ENCODE measurements at regions not wholly inside any gene's neighbourhood (a gene's known extent, or its start where the extent isn't known, plus 50 kb on each side); places are given as distances from the start of the nearest gene placed in this dataset.

DNA sequence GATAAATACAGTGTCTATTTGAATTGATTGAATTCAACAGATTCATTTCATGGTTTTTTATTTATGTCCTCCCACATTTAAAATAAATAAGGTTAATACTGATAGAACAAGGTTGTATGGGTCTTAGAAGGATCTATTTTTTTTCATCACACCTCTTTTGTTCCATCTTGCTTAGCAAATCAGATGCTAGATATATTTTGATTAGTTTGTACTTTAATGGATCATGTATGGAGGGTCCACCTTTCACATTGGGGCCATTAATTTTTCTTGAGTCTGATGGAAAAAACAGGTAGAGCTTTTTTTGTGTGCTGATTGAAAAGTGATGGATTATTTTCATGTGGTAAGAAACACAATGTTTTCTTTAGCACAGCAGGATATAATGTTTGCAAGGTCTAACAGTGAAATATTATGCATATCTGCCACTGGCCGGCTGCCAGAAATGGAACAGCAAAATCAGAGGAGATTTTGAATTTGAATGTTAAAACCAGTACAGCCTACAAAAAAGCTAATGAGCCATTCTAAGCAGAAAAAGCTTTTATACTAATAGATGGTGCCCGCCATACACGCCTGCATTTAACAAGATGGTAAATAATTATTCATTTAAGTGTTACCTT, 188.1 kb upstream of the ETAA1 start:
- H3K4me2 ChIP-seq (ENCODE audit: low read length, poor library complexity, severe bottlenecking), result no peak overlapping the region
- H3K36me3 ChIP-seq (ENCODE audit: control insufficient read depth in 1 of 2, insufficient read depth in 2 of 2, low read depth in 1 of 2, low read length in 2 of 2), result no peaks in the 10 kb centered on the region
- H2AK5ac ChIP-seq (ENCODE audit: low read length, severe bottlenecking), result no peak overlapping the region
- H3K14ac ChIP-seq (ENCODE audit: low read length in 2 of 2), result no peak overlapping the region
- no peak overlapping the region for H2BK15ac ChIP-seq (ENCODE audit: low read depth, poor library complexity, severe bottlenecking)
- no peak overlapping the region for H2AFZ ChIP-seq (ENCODE audit: low read depth, low read length)
- H3K27me3 ChIP-seq (ENCODE audit: control insufficient read depth in 1 of 2, insufficient read depth in 1 of 2, low read length in 2 of 2), result no peaks in the 10 kb centered on the region
- H4K8ac ChIP-seq (ENCODE audit: low read length), result no peak overlapping the region
- DNase-seq, result no peak
- no peak overlapping the region for H3K27ac ChIP-seq (ENCODE audit: low read length, poor library complexity, severe bottlenecking)
- no peak overlapping the region for H3K9ac ChIP-seq (ENCODE audit: low read length)
- peaks cover 2% of the 10 kb centered on the region for H3K4me1 ChIP-seq (ENCODE audit: control insufficient read depth, insufficient read depth, low read depth, low read length)
- H2BK12ac ChIP-seq (ENCODE audit: low read length in 2 of 2), result no peak overlapping the region
- H3K4ac ChIP-seq (ENCODE audit: low read depth in 1 of 2, low read length in 2 of 2), result no peak overlapping the region
- H3K79me1 ChIP-seq (replicated peaks; ENCODE audit: low read length, poor library complexity, severe bottlenecking), result no peaks in the 10 kb centered on the region
- no peak overlapping the region for H2BK5ac ChIP-seq (ENCODE audit: low read depth, low read length, poor library complexity, severe bottlenecking)
- no peak overlapping the region for H3K18ac ChIP-seq (ENCODE audit: low read depth in 1 of 2, low read length in 2 of 2)
- H2BK120ac ChIP-seq (ENCODE audit: low read depth, low read length), result no peak overlapping the region
- WGBS, result no CpG with 5 or more reads among the region's 3 CpGs
- H3K4me3 ChIP-seq (ENCODE audit: insufficient read depth in 1 of 2, low read depth in 1 of 2, low read length in 2 of 2), result no peak overlapping the region
- no peak overlapping the region for H3K23ac ChIP-seq (ENCODE audit: low read length in 2 of 2)
- no peak overlapping the region for H4K91ac ChIP-seq (ENCODE audit: low read length)
- no peaks in the 10 kb centered on the region for H3K9me3 ChIP-seq (ENCODE audit: control insufficient read depth, low read length)

DNA sequence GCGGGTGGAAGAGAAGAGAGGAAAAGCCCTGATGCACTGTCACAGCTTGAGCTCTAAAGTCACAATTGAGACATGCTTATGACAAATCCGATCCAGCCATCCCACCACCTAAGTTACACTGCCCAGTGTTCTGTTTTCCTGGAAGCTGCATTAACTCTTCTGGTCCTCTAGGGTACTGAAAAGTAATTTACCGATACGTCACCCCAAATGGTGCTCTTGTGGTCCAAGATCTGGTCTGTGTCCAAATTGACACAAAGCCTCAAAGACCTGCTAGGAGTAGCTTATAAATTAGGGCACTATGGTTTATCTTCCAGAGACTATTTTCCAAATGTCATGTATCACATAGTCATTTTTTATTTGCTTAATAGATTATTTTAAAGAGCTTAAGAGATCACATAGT, 186.7 kb upstream of the ETAA1 start:
- Histone ChIP-seq H3K4me3 (ENCODE audit: insufficient read depth in 1 of 2, low read depth in 1 of 2, low read length in 2 of 2) (no peak overlapping the region), H3K14ac (ENCODE audit: low read length in 2 of 2) (no peak overlapping the region), H3K9ac (ENCODE audit: low read length) (no peak overlapping the region), H2AFZ (ENCODE audit: low read depth, low read length) (no peak overlapping the region), H4K8ac (ENCODE audit: low read length) (no peak overlapping the region), H3K4ac (ENCODE audit: low read depth in 1 of 2, low read length in 2 of 2) (no peak overlapping the region), H3K36me3 (ENCODE audit: control insufficient read depth in 1 of 2, insufficient read depth in 2 of 2, low read depth in 1 of 2, low read length in 2 of 2) (no peaks in the 10 kb centered on the region), H4K91ac (ENCODE audit: low read length) (no peak overlapping the region), H2BK120ac (ENCODE audit: low read depth, low read length) (no peak overlapping the region), H3K79me1 (replicated peaks; ENCODE audit: low read length, poor library complexity, severe bottlenecking) (no peaks in the 10 kb centered on the region), H3K27me3 (ENCODE audit: control insufficient read depth in 1 of 2, insufficient read depth in 1 of 2, low read length in 2 of 2) (no peaks in the 10 kb centered on the region), H3K23ac (ENCODE audit: low read length in 2 of 2) (no peak overlapping the region), H2AK5ac (ENCODE audit: low read length, severe bottlenecking) (no peak overlapping the region), H3K4me2 (ENCODE audit: low read length, poor library complexity, severe bottlenecking) (no peak overlapping the region), H2BK15ac (ENCODE audit: low read depth, poor library complexity, severe bottlenecking) (no peak overlapping the region), H3K18ac (ENCODE audit: low read depth in 1 of 2, low read length in 2 of 2) (no peak overlapping the region), H2BK5ac (ENCODE audit: low read depth, low read length, poor library complexity, severe bottlenecking) (no peak overlapping the region), H3K9me3 (ENCODE audit: control insufficient read depth, low read length) (no peaks in the 10 kb centered on the region), H2BK12ac (ENCODE audit: low read length in 2 of 2) (no peak overlapping the region), H3K4me1 (ENCODE audit: control insufficient read depth, insufficient read depth, low read depth, low read length) (peaks cover 5% of the 10 kb centered on the region), H3K27ac (ENCODE audit: low read length, poor library complexity, severe bottlenecking) (no peak overlapping the region)
- WGBS, result 69% methylated on average over 4 of the region's 4 CpGs
- no peak for DNase-seq

DNA sequence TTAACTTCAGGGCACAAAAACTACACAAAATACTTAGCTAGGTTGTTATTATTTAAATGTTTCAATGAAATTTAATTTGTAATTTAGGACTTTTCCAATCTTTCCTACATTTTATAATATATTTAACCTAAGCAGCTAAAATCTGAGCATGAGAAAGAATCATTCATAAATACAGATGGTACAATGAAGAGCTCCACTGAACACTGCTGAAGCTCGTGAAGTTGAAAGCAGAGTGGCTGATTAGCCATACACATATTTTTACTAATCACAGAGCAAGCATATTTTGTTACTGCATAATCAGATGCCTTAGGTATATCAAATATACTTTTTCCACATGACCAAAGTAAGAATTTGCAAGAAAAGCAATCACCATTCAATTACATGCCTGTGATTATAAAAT, 184.9 kb upstream of the ETAA1 start:
- no peak overlapping the region for H2BK12ac ChIP-seq (ENCODE audit: low read length in 2 of 2)
- no peaks in the 10 kb centered on the region for H3K27me3 ChIP-seq (ENCODE audit: control insufficient read depth in 1 of 2, insufficient read depth in 1 of 2, low read length in 2 of 2)
- no peaks in the 10 kb centered on the region for H3K79me1 ChIP-seq (replicated peaks; ENCODE audit: low read length, poor library complexity, severe bottlenecking)
- no peak overlapping the region for H3K18ac ChIP-seq (ENCODE audit: low read depth in 1 of 2, low read length in 2 of 2)
- H4K8ac ChIP-seq (ENCODE audit: low read length), result no peak overlapping the region
- no peak overlapping the region for H3K4me2 ChIP-seq (ENCODE audit: low read length, poor library complexity, severe bottlenecking)
- no peak overlapping the region for H2BK120ac ChIP-seq (ENCODE audit: low read depth, low read length)
- no peak overlapping the region for H2AFZ ChIP-seq (ENCODE audit: low read depth, low read length)
- H3K14ac ChIP-seq (ENCODE audit: low read length in 2 of 2), result no peak overlapping the region
- H3K9me3 ChIP-seq (ENCODE audit: control insufficient read depth, low read length), result no peaks in the 10 kb centered on the region
- H3K36me3 ChIP-seq (ENCODE audit: control insufficient read depth in 1 of 2, insufficient read depth in 2 of 2, low read depth in 1 of 2, low read length in 2 of 2), result no peaks in the 10 kb centered on the region
- no peak overlapping the region for H2BK5ac ChIP-seq (ENCODE audit: low read depth, low read length, poor library complexity, severe bottlenecking)
- no peak overlapping the region for H3K4me3 ChIP-seq (ENCODE audit: insufficient read depth in 1 of 2, low read depth in 1 of 2, low read length in 2 of 2)
- no peak overlapping the region for H3K27ac ChIP-seq (ENCODE audit: low read length, poor library complexity, severe bottlenecking)
- WGBS, result 83% methylated on average over 1 of the region's 1 CpG
- no peak overlapping the region for H2AK5ac ChIP-seq (ENCODE audit: low read length, severe bottlenecking)
- H2BK15ac ChIP-seq (ENCODE audit: low read depth, poor library complexity, severe bottlenecking), result no peak overlapping the region
- H3K9ac ChIP-seq (ENCODE audit: low read length), result no peak overlapping the region
- H3K4me1 ChIP-seq (ENCODE audit: control insufficient read depth, insufficient read depth, low read depth, low read length), result peaks cover 5% of the 10 kb centered on the region
- no peak for DNase-seq
- H4K91ac ChIP-seq (ENCODE audit: low read length), result no peak overlapping the region
- H3K23ac ChIP-seq (ENCODE audit: low read length in 2 of 2), result no peak overlapping the region
- H3K4ac ChIP-seq (ENCODE audit: low read depth in 1 of 2, low read length in 2 of 2), result no peak overlapping the region

GRCh38 chr2:67213270-67213670, 183.9 kb upstream of the ETAA1 start:
- no peak overlapping the region for H3K23ac ChIP-seq (ENCODE audit: low read length in 2 of 2)
- H3K27ac ChIP-seq (ENCODE audit: low read length, poor library complexity, severe bottlenecking), result no peak overlapping the region
- no peak overlapping the region for H2BK5ac ChIP-seq (ENCODE audit: low read depth, low read length, poor library complexity, severe bottlenecking)
- peak overlapping the region; percentile 45 for H4K8ac ChIP-seq (ENCODE audit: low read length)
- no peak overlapping the region for H3K4me3 ChIP-seq (ENCODE audit: insufficient read depth in 1 of 2, low read depth in 1 of 2, low read length in 2 of 2)
- no peak overlapping the region for H3K14ac ChIP-seq (ENCODE audit: low read length in 2 of 2)
- no peak overlapping the region for H2BK120ac ChIP-seq (ENCODE audit: low read depth, low read length)
- no peak overlapping the region for H2AFZ ChIP-seq (ENCODE audit: low read depth, low read length)
- H3K4ac ChIP-seq (ENCODE audit: low read depth in 1 of 2, low read length in 2 of 2), result no peak overlapping the region
- no peaks in the 10 kb centered on the region for H3K27me3 ChIP-seq (ENCODE audit: control insufficient read depth in 1 of 2, insufficient read depth in 1 of 2, low read length in 2 of 2)
- no peak overlapping the region for H4K91ac ChIP-seq (ENCODE audit: low read length)
- peaks cover 5% of the 10 kb centered on the region for H3K4me1 ChIP-seq (ENCODE audit: control insufficient read depth, insufficient read depth, low read depth, low read length)
- H2AK5ac ChIP-seq (ENCODE audit: low read length, severe bottlenecking), result no peak overlapping the region
- no peak for DNase-seq
- H3K79me1 ChIP-seq (replicated peaks; ENCODE audit: low read length, poor library complexity, severe bottlenecking), result no peaks in the 10 kb centered on the region
- peak overlapping the region in 1 of 2 experiments; percentile 66 for H2BK12ac ChIP-seq (ENCODE audit: low read length in 2 of 2)
- H3K9me3 ChIP-seq (ENCODE audit: control insufficient read depth, low read length), result no peaks in the 10 kb centered on the region
- no peak overlapping the region for H3K4me2 ChIP-seq (ENCODE audit: low read length, poor library complexity, severe bottlenecking)
- 94% methylated on average over 8 of the region's 8 CpGs for WGBS
- peak overlapping the region in 1 of 2 experiments; percentile 95 for H3K18ac ChIP-seq (ENCODE audit: low read depth in 1 of 2, low read length in 2 of 2)
- H2BK15ac ChIP-seq (ENCODE audit: low read depth, poor library complexity, severe bottlenecking), result peak overlapping the region; percentile 57
- no peak overlapping the region for H3K9ac ChIP-seq (ENCODE audit: low read length)
- no peaks in the 10 kb centered on the region for H3K36me3 ChIP-seq (ENCODE audit: control insufficient read depth in 1 of 2, insufficient read depth in 2 of 2, low read depth in 1 of 2, low read length in 2 of 2)

All from mesenchymal stem cell (in vitro differentiated cells and primary cell).